ENCODE measurements at regions not wholly inside any gene's neighbourhood (a gene's known extent, or its start where the extent isn't known, plus 50 kb on each side); places are given as distances from the start of the nearest gene placed in this dataset.

DNA sequence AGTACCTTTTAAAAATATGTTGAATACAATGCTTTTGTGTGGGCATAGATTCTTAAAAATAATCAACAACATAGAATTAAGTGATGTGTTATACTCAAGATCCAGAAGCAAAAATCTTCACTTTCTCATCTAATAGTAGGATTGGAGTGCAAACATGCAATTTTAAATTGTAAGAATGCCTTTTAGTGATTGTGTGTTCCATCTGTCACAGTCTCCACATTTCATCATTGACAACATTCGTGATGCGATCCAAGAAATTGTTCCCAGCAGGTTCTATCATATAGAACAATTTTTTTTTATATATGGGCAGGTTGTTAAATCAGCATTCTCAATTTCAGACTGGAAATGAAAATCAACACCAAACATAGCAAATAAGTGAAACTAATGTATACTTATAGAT is 1671.8 kb upstream of the SLC39A10 start:
- no peak for DNase-seq (ENCODE audit: low read depth)

DNA sequence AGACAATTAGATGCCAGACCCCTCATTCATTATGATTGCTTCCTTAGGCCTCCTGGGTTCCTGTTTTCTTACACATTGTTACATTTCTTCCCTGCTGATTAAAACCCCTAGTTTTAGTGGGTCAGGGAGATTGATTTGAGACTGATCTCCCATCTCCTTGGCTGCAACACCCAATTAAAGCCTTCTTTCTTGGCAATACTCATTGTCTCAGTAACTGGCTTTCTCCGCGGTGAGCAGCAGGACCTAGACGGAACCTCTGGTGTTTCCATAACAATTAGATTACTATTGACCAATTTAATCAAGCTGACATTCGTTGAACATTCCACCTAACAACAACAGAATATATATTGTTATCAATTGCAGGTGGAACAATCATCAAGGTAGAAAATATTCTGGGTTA is 1676.4 kb upstream of the SLC39A10 start:
- no peak for DNase-seq (ENCODE audit: low read depth)

DNA sequence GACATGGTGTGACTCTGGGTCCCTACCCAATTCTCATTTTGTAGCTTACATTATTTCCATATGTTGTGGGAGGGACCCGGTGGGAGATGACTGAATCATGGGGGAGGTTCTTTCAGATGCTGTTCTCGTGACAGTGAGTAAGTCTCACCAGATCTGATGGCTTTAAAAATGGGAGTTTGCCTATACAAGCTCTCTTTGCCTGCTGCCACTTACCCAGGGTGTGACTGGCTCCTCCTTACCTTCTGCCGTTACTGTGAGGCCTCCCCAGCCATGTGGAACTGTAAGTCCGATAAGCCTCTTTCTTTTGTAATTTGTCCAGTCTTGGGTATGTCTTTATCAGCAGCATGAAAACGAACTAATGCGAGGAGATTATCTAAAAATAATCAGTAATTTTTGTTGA is 1683.2 kb upstream of the SLC39A10 start:
- DNase-seq (ENCODE audit: low read depth) = no peak

DNA sequence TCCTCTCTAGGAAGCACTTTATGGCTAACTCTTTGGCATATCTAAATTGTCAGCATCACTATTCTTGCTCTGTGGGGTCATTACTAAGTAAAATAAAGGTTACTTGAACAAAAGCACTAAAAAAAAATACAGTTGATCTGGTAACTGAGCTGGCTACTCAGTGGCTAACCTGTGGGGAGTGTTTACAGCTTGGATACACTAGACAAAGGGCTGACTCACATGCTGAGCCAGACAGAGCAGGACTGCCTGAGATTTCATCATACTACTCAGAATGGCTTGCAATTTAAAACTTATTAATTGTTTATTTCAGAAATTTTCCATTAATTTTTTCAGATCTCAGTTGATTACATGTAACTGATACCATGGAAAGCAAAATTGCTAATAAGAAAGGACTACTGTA is 1690.4 kb upstream of the SLC39A10 start:
- no peak for DNase-seq (ENCODE audit: low read depth)

- DNase-seq (ENCODE audit: low read depth) = no peak
These were observed 1691.8 kb upstream of the SLC39A10 start for GRCh38 chr2:193965263-193965662.

GRCh38 chr2:193963472-193964119 is 1693.4 kb upstream of the SLC39A10 start:
- no peak for DNase-seq (ENCODE audit: low read depth)

DNA sequence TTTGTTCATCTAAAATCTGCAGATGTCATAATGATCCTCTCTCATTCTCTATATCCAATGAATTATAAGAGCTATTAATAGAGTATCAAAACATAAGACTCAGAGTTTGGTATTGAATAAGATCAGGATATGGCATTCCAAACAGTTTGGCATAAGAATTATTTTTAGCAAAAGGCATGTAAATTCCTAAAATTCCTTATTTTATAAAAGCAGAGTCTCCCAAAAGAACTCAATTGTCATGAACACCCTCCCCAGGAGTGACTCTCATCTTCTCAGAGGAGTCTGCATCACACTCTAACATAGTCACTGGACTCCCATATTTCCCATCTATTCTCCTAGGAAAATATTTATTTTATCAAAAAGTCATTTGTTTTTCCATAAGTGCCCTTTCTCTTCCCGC is 1710.2 kb upstream of the SLC39A10 start:
- DNase-seq (ENCODE audit: low read depth) = no peak

GRCh38 chr2:193943406-193943960 is 1713.5 kb upstream of the SLC39A10 start:
- DNase-seq (ENCODE audit: low read depth) = no peak

DNA sequence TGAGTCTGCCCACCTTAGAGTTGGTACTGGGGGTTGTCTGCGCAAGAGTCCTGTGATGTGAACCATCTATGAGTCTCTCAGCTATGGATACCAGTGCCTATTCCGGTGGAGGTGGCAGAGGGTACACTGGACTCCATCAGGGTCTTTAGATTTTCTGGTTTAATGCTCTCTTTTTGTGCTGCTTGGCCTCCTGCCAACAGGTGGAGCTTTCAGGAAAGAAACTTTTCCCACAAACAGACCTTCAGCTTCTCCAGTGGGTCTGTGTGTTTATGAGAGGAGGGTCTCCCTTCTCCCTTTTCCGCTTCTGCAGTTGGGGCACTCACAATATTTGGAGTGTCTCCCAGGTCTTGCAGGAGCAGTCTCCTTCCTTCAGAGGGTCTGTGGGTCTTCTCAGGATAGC is 1721.9 kb upstream of the SLC39A10 start:
- DNase-seq (ENCODE audit: low read depth) = no peak

GRCh38 chr2:193929131-193929530 is 1727.9 kb upstream of the SLC39A10 start:
- DNase-seq (ENCODE audit: low read depth) = no peak

DNA sequence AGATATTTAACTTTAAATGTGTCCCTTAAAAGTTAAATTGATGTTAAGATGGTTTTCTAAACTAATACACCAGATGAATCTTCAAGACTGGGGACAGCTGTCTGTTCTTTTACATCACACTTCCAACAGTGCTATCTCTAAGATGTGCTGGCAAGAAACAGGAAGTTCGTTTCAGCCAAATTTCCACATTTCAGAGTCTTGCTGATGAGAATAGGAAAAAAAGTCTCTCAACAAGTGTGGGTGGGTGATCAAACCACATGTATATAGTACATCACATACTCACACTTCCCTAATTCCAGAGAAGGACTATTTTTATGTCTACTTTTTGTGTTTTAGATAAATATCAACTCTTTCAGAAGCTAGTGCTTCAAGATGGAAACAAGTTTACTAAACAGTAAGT is 1712.8 kb upstream of the TMEFF2 start:
- DNase-seq (ENCODE audit: low read depth) = no peak

DNA sequence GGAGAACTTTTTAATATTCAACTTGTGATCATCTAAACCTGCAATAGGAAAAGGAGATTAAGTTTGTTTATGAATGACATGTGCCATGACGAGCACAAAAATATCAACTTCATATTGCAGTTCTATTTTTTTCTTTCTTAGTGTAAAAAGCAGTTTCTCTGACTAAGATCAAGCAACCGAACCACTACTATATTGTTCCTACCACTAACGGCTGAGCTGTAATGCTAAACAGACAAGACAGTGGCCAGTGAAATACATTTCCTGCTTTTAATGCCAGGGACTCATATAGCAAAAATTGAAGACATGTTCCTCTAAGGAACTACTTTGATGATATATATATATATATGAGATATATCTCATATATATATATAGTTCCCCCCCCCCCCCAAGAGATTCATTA is 1705.6 kb upstream of the TMEFF2 start:
- DNase-seq (ENCODE audit: low read depth) = no peak

DNA sequence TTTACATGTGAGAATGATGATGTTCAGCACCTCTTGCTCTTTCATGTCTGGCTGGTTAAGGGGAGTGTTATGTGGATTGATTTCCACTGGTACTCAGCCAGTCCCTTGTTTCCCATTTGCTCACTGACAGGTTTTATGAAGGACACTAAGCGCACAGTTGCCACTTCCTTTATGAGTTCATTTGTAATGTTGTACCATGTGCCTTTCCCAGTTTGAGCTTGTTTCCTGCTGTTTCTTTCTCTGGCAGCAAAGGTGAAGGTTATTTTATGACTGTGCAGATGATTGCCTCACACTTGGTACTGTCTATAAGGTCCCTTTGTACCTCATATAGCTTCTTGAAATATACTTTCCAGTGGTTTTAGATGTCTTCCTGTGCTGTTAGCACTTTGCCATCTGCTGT is 1700.5 kb upstream of the TMEFF2 start:
- DNase-seq (ENCODE audit: low read depth) = no peak

GRCh38 chr2:193894081-193894480 is 1699.3 kb upstream of the TMEFF2 start:
- no peak for DNase-seq (ENCODE audit: low read depth)

DNA sequence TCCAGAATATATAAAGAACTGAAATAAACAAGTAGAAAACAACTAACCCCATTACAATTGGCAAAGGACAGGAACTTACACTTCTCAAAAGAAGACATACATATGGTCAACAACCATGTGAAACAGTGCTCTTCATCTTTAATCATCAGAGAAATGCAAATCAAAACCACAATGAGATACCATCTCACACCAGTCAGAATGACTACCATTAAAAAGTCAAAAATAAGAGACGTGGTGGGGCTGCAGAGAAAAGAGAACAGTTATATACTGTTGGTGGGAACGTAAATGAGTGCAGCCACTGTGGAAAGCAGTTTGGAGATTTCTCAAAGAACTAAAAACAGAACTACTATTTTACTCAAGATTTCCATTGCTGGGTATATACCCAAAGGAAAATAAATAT is 1696.3 kb upstream of the TMEFF2 start:
- no peak for DNase-seq (ENCODE audit: low read depth)

DNA sequence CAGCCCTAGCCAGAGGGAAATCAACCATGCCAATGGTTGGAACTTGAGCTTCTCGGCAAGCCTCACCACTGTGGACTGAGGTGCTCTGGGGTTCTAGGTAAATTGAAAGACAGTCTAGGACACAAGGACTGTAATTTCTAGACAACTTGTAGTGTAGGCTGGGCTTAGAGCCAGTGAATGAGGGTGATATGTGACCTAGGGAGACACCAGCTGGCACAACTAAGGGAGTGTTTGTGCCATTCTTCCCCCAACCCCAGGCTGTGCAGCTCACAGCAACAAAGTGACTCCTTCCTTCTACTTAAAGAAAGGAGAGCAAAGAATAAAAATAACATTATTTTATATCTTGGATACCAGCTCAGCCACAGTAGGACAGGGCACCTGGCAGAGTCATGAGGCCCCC is 1690.7 kb upstream of the TMEFF2 start:
- DNase-seq (ENCODE audit: low read depth) = no peak

GRCh38 chr2:193883820-193884219 is 1689.1 kb upstream of the TMEFF2 start:
- no peak for DNase-seq (ENCODE audit: low read depth)

DNA sequence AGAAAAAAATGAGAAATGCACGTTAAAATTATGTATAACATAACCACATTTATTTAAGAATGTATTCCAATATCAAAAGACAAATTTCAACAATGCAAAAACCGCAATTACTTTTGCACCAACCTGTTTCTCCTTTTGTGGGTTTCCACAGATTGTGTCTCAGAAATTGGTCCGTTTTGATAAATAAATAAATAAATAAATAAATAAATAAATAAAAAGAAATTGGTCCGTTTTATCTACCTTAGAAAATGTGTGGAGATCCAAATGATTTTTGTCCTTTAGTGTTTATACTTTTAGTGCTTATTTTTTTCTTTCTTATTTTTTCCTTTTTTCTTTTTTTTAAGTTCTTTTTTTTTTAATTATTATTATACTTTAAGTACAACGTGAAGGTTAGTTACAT is 1682.2 kb upstream of the TMEFF2 start:
- DNase-seq (ENCODE audit: low read depth) = no peak

DNA sequence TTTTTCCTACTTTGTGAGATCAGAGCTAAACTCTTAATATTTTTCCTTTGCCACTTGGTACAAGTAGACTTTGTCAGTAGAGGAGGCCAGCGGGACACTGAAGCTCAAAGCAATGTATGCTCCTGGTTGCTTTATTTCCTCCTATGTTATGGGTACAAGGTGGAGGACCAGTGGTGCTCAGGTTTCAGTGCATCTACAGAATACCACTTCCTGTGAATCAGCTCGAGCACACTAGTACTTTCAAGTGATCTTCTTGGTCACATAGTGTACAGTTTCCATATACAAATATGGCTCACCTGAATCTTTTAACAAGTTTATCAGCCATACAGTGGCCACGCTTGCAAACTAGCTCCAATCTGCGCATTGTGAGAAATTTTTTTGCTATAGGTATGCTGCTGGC is 1674.8 kb upstream of the TMEFF2 start:
- no peak for DNase-seq (ENCODE audit: low read depth)

DNA sequence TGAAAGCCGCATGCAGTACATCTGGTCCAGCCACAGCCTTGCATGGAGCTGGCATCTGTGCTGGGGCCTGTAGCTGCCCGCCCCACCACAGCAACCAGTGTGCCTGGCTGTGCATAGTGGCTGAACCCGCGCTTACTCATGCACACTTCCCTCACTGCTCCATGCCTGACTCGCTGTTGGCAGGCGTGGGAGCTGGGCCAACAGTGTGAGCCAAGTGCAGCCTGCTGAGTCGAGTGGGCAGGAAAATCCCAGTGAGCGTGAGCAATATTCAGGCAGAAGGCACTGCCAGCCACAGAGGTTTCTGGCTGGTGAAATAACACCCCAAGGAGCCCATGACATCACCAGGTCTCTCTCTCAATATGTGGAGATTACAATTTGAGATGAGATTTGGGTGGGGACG is 1674.1 kb upstream of the TMEFF2 start:
- no peak for DNase-seq (ENCODE audit: low read depth)

DNA sequence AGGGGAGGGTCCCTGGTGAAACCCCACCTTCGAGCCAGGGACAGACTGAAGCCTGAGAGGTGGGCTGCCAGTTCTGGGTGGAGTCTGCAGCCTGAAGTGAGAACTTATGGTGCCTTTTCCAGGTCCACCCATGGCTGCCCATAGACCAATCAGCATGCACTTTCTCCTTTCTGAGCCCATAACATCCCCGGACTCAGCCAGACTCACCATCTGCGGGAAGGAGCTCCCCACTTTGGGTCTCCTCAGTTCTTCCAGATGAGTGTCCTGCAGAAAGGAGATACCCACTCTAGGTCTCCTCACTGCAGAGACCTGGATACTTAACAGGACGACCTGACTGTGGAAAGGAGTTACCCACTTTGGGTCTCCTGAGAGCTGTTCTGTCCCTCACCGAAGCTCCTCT is 1673.4 kb upstream of the TMEFF2 start:
- DNase-seq (ENCODE audit: low read depth) = no peak

- DNase-seq (ENCODE audit: low read depth) = no peak
These were observed 1672.7 kb upstream of the TMEFF2 start for GRCh38 chr2:193867454-193867853.

DNA sequence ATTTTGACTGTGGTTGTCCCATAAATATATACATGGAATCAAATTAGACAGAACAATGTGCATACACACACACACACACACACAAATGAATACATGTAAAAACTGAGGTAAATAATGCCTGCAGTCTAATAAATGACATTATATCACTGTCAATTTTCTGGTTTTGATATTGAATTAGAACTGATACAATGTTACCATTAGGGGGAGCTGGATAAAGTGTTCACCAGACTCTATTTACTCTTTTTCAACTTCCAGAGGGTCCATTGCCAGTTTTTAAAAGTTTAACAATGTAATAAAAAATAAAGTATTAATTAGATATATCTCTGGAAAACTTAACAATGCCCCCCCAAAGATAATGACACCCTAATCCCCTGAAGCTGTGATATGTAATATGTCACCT is 1666.8 kb upstream of the TMEFF2 start:
- no peak for DNase-seq (ENCODE audit: low read depth)

DNA sequence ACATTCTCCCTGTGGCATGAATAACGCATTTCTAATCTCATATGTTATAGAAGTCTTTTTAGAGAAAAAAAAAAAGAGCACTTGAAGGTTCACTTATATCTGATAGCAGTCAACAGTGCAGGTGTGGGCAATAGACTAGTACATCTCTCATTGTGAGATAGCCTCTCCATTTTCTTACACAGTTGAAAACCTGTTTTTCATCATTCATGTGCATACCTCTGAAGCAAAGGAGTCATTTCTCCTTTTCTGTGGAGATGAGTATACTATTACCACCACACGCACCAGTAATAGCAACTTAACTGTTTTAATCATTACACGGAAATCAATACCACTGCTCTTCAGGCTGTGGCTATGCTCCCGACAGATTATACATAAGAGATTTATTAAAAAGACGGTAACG is 1653.3 kb upstream of the TMEFF2 start:
- DNase-seq (ENCODE audit: low read depth) = no peak

- no peak for DNase-seq (ENCODE audit: low read depth)
These were observed 1652.4 kb upstream of the TMEFF2 start for GRCh38 chr2:193847130-193847529.

Measured in stimulated activated CD4-positive, alpha-beta T cell treated with anti-CD3 and anti-CD28 coated beads, Interleukin-2, amount 100 ng/mL, for 4 hours (primary cell).